HCT116 (cell line): ENCODE measurements at regions not wholly inside any gene's neighbourhood (a gene's known extent, or its start where the extent isn't known, plus 50 kb on each side); places are given as distances from the start of the nearest gene placed in this dataset.

Experiments
- EZH2 ChIP-seq: fragments of 200-600 bp; sonication (generic); IDR thresholded peaks from 2 replicates; pipeline ENCODE4 v1.6.1; 2017; ENCODE audit warnings: antibody characterized with exemption, mixed run types
- EZH2phosphoT487 ChIP-seq: fragments of 200-600 bp; IDR thresholded peaks from 2 replicates; pipeline ENCODE4 v1.6.1; 2018; ENCODE audit warnings: antibody characterized with exemption, borderline replicate concordance
- FOSL1 ChIP-seq: IDR thresholded peaks from 2 replicates; pipeline ENCODE4 v1.6.1; 2012; ENCODE audit warnings: low read depth
- POLR2A ChIP-seq: IDR thresholded peaks from 2 replicates; pipeline ENCODE4 v1.7.0; 2011; ENCODE audit warnings: borderline replicate concordance; ENCODE audit not compliant: insufficient read depth, insufficient read length; ENCODE audit errors: extremely low read depth
- POLR2AphosphoS5 ChIP-seq: IDR thresholded peaks from 2 replicates; pipeline ENCODE4 v1.6.1; 2011; ENCODE audit warnings: mild to moderate bottlenecking, low read depth, low read length, moderate library complexity
- RAD21 ChIP-seq: IDR thresholded peaks from 2 replicates; pipeline ENCODE4 v1.6.1; 2012; ENCODE audit warnings: low read depth, mild to moderate bottlenecking
- SRF ChIP-seq: IDR thresholded peaks from 2 replicates; pipeline ENCODE4 v1.6.1; 2012; ENCODE audit warnings: low read depth
- YY1 ChIP-seq: IDR thresholded peaks from 2 replicates; pipeline ENCODE4 v1.6.1; 2011; ENCODE audit warnings: low read length, low read depth, moderate library complexity, mild to moderate bottlenecking; ENCODE audit not compliant: insufficient replicate concordance; ENCODE audit errors: extremely low read depth
- ZNF274 ChIP-seq: fragments of 200-500 bp; sonication (Bioruptor generic); IDR thresholded peaks from 2 replicates; pipeline ENCODE4 v1.6.1; 2014; ENCODE audit warnings: mild to moderate bottlenecking, low read depth, low read length, inconsistent platforms
- TF ChIP-seq, protein P1 (sequence below), 3 experiments: fragments of 200-600 bp in 1 of 3; sonication (generic) in 1 of 3; IDR thresholded peaks in 2 of 3; conservative IDR thresholded peaks in 1 of 3; 2 replicates each; pipeline ENCODE4 v1.5.1; 2012 to 2017; ENCODE audit warnings: low read depth in 2 of 3, low read length in 2 of 3, antibody characterized with exemption in 1 of 3, borderline replicate concordance in 1 of 3, control low read depth in 1 of 3, mild to moderate bottlenecking in 1 of 3, mixed read lengths in 1 of 3, mixed run types in 1 of 3, moderate library complexity in 1 of 3; ENCODE audit not compliant: insufficient read depth in 1 of 3
- TF ChIP-seq, protein P2 (sequence below): IDR thresholded peaks from 2 replicates; pipeline ENCODE4 v1.6.1; 2012
- TF ChIP-seq, protein P3 (sequence below): IDR thresholded peaks from 2 replicates; pipeline ENCODE4 v1.6.1; 2012
- TF ChIP-seq, protein P4 (sequence below): IDR thresholded peaks from 2 replicates; pipeline ENCODE4 v1.6.1; 2012; ENCODE audit warnings: low read depth

DNA sequence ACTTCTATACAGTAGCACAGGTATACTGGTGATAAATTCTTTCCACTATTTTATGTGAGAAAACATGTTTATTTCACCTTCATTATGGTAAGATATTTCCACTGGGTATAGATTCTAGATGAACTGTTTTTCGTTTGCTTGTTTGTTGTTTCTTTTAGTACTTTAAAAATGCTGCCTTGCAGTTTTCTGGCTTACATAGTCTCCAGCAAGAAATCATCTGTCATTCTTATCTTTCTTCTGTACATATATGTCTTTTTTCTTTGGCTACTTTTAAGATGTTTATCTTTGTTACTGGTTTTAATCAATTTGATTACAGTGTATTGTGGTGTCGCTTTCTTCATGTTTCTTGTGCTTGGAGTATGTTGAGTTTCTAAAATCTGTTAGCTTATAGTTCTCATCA is 333.3 kb upstream of the HTR2A start:
- no peak for TF ChIP-seq EZH2
- TF ChIP-seq, protein P1, sequence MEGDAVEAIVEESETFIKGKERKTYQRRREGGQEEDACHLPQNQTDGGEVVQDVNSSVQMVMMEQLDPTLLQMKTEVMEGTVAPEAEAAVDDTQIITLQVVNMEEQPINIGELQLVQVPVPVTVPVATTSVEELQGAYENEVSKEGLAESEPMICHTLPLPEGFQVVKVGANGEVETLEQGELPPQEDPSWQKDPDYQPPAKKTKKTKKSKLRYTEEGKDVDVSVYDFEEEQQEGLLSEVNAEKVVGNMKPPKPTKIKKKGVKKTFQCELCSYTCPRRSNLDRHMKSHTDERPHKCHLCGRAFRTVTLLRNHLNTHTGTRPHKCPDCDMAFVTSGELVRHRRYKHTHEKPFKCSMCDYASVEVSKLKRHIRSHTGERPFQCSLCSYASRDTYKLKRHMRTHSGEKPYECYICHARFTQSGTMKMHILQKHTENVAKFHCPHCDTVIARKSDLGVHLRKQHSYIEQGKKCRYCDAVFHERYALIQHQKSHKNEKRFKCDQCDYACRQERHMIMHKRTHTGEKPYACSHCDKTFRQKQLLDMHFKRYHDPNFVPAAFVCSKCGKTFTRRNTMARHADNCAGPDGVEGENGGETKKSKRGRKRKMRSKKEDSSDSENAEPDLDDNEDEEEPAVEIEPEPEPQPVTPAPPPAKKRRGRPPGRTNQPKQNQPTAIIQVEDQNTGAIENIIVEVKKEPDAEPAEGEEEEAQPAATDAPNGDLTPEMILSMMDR (IDR thresholded peaks at IDR 0.05 in 2 of 3, conservative IDR thresholded peaks at IDR 0.05 in 1 of 3; ENCODE audit: borderline replicate concordance in 1 of 3, insufficient read depth in 1 of 3, low read depth in 2 of 3, low read length in 2 of 3), result no peak
- no peak for TF ChIP-seq RAD21
- TF ChIP-seq POLR2A, result no peak
- TF ChIP-seq, protein P2, sequence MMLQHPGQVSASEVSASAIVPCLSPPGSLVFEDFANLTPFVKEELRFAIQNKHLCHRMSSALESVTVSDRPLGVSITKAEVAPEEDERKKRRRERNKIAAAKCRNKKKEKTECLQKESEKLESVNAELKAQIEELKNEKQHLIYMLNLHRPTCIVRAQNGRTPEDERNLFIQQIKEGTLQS, result no peak
- TF ChIP-seq EZH2phosphoT487, result no peak
- TF ChIP-seq, protein P3, sequence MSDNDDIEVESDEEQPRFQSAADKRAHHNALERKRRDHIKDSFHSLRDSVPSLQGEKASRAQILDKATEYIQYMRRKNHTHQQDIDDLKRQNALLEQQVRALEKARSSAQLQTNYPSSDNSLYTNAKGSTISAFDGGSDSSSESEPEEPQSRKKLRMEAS, result no peak
- TF ChIP-seq ZNF274, result no peak
- no peak for TF ChIP-seq POLR2AphosphoS5
- TF ChIP-seq, protein P4, sequence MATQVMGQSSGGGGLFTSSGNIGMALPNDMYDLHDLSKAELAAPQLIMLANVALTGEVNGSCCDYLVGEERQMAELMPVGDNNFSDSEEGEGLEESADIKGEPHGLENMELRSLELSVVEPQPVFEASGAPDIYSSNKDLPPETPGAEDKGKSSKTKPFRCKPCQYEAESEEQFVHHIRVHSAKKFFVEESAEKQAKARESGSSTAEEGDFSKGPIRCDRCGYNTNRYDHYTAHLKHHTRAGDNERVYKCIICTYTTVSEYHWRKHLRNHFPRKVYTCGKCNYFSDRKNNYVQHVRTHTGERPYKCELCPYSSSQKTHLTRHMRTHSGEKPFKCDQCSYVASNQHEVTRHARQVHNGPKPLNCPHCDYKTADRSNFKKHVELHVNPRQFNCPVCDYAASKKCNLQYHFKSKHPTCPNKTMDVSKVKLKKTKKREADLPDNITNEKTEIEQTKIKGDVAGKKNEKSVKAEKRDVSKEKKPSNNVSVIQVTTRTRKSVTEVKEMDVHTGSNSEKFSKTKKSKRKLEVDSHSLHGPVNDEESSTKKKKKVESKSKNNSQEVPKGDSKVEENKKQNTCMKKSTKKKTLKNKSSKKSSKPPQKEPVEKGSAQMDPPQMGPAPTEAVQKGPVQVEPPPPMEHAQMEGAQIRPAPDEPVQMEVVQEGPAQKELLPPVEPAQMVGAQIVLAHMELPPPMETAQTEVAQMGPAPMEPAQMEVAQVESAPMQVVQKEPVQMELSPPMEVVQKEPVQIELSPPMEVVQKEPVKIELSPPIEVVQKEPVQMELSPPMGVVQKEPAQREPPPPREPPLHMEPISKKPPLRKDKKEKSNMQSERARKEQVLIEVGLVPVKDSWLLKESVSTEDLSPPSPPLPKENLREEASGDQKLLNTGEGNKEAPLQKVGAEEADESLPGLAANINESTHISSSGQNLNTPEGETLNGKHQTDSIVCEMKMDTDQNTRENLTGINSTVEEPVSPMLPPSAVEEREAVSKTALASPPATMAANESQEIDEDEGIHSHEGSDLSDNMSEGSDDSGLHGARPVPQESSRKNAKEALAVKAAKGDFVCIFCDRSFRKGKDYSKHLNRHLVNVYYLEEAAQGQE, result no peak
- no peak for TF ChIP-seq FOSL1
- TF ChIP-seq SRF, result no peak
- TF ChIP-seq YY1, result no peak
